ENCODE measurements at regions not wholly inside any gene's neighbourhood (a gene's known extent, or its start where the extent isn't known, plus 50 kb on each side); places are given as distances from the start of the nearest gene placed in this dataset.

GRCh38 chr13:94896238-94896637 lies 183.9 kb upstream of the SOX21 start:
- no peak overlapping the region for H3K4me3 ChIP-seq
- H3K36me3 ChIP-seq: no peaks in the 10 kb centered on the region
- TF ChIP-seq POLR2A (IDR thresholded peaks at IDR 0.05): no peak
- TF ChIP-seq EP300 (IDR thresholded peaks at IDR 0.05): no peak
- TF ChIP-seq, protein P1, sequence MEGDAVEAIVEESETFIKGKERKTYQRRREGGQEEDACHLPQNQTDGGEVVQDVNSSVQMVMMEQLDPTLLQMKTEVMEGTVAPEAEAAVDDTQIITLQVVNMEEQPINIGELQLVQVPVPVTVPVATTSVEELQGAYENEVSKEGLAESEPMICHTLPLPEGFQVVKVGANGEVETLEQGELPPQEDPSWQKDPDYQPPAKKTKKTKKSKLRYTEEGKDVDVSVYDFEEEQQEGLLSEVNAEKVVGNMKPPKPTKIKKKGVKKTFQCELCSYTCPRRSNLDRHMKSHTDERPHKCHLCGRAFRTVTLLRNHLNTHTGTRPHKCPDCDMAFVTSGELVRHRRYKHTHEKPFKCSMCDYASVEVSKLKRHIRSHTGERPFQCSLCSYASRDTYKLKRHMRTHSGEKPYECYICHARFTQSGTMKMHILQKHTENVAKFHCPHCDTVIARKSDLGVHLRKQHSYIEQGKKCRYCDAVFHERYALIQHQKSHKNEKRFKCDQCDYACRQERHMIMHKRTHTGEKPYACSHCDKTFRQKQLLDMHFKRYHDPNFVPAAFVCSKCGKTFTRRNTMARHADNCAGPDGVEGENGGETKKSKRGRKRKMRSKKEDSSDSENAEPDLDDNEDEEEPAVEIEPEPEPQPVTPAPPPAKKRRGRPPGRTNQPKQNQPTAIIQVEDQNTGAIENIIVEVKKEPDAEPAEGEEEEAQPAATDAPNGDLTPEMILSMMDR (IDR thresholded peaks at IDR 0.05): no peak
- no peak for TF ChIP-seq POLR2AphosphoS5 (IDR thresholded peaks at IDR 0.05)
- H3K4me1 ChIP-seq: no peaks in the 10 kb centered on the region
- H3K27ac ChIP-seq: no peak overlapping the region
- H3K9me3 ChIP-seq: no peaks in the 10 kb centered on the region
- no peaks in the 10 kb centered on the region for H3K27me3 ChIP-seq
- no peak for DNase-seq (ENCODE audit: low spot score in 2 of 2)
- WGBS: 72% methylated on average over 2 of the region's 2 CpGs

DNA sequence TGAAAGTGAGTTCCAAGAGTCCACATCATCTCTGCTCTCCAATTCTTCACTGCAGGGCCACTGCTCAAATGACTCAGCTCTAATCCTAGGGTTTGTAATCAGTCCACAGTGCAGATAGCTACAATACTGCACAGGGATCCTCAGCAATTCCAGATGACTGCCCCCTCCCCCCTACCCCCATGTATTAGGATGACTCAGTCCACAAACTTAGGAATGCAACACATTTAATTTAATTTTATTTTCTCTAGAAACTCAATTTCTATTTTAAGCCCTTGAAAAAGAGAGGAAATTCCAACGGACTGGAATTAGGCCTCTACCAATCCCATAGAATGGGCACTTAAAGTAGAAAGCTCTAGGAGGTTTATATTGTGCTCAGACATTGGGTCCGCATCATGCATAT lies 173.8 kb upstream of the SOX21 start:
- WGBS: 26% methylated on average over 2 of the region's 2 CpGs
- Histone ChIP-seq H3K36me3 (no peaks in the 10 kb centered on the region), H3K4me3 (no peak overlapping the region), H3K27ac (no peak overlapping the region), H3K4me1 (no peaks in the 10 kb centered on the region), H3K9me3 (no peaks in the 10 kb centered on the region), H3K27me3 (no peaks in the 10 kb centered on the region)
- TF ChIP-seq POLR2AphosphoS5 (IDR thresholded peaks at IDR 0.05) (no peak), POLR2A (IDR thresholded peaks at IDR 0.05) (no peak), EP300 (IDR thresholded peaks at IDR 0.05) (no peak)
- TF ChIP-seq, protein P1 (IDR thresholded peaks at IDR 0.05): no peak
- DNase-seq (ENCODE audit: low spot score in 2 of 2): no peak

GRCh38 chr13:94880463-94880862 lies 168.1 kb upstream of the SOX21 start:
- Histone ChIP-seq H3K4me1 (no peaks in the 10 kb centered on the region), H3K9me3 (no peaks in the 10 kb centered on the region)
- TF ChIP-seq, protein P1 (IDR thresholded peaks at IDR 0.05): no peak
- TF ChIP-seq POLR2A (IDR thresholded peaks at IDR 0.05) (no peak), EP300 (IDR thresholded peaks at IDR 0.05) (no peak), POLR2AphosphoS5 (IDR thresholded peaks at IDR 0.05) (no peak)

DNA sequence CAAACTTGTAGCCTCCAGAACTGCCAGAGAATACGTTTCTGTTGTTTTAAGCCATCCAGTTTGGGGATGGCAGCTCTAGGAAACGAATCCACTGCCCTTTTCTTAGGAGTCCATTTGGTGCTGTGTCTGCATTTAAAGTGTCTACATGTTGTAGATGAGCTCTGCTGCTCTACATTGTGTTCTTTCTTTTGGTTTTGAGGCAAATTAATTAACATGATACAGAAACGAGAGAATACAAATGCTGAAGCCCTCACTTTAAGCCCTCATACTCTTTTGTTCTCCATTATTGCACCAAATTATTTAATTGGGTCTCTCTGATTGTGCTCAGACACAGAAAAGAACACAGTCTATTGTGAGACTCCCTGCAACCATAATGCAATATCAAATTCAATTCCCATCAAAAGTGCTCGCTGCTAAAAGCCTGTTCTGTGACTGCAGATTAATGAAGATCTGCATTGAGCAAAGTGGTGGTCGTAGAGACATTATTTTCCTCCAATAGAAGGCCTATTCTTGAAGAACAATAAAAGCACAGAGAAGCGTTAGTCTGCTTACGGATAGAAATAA lies 166.3 kb upstream of the SOX21 start:
- H3K27me3 ChIP-seq: no peaks in the 10 kb centered on the region
- no peaks in the 10 kb centered on the region for H3K9me3 ChIP-seq
- no peaks in the 10 kb centered on the region for H3K4me1 ChIP-seq
- 85% methylated on average over 7 of the region's 7 CpGs for WGBS
- DNase-seq (ENCODE audit: low spot score in 2 of 2): no peak
- H3K27ac ChIP-seq: no peak overlapping the region
- H3K36me3 ChIP-seq: no peaks in the 10 kb centered on the region
- TF ChIP-seq, protein P1 (IDR thresholded peaks at IDR 0.05): no peak
- TF ChIP-seq POLR2AphosphoS5 (IDR thresholded peaks at IDR 0.05) (no peak), EP300 (IDR thresholded peaks at IDR 0.05) (no peak), POLR2A (IDR thresholded peaks at IDR 0.05) (no peak)
- no peak overlapping the region for H3K4me3 ChIP-seq

More at GRCh38 chr13:94880463-94880862, 168.1 kb upstream of the SOX21 start:
- no peak for DNase-seq (ENCODE audit: low spot score in 2 of 2)
- no peaks in the 10 kb centered on the region for H3K27me3 ChIP-seq
- H3K36me3 ChIP-seq: no peaks in the 10 kb centered on the region
- WGBS: 57% methylated on average over 2 of the region's 2 CpGs
- no peak overlapping the region for H3K27ac ChIP-seq
- no peak overlapping the region for H3K4me3 ChIP-seq

- WGBS: 17% methylated on average over 6 of the region's 6 CpGs
- Histone ChIP-seq H3K27me3 (peaks cover 5% of the 10 kb centered on the region), H3K27ac (no peak overlapping the region), H3K36me3 (no peaks in the 10 kb centered on the region), H3K4me3 (no peak overlapping the region), H3K4me1 (no peaks in the 10 kb centered on the region), H3K9me3 (no peaks in the 10 kb centered on the region)
- TF ChIP-seq POLR2AphosphoS5 (IDR thresholded peaks at IDR 0.05): no peak
- TF ChIP-seq POLR2A (IDR thresholded peaks at IDR 0.05): no peak
- TF ChIP-seq, protein P1 (IDR thresholded peaks at IDR 0.05): no peak
- TF ChIP-seq EP300 (IDR thresholded peaks at IDR 0.05): no peak
- DNase-seq (ENCODE audit: low spot score in 2 of 2): no peak
Measured at GRCh38 chr13:94864474-94864873, 152.1 kb upstream of the SOX21 start.

All from suprapubic skin (tissue), 4 donors.